NOMO-1 (cell line): ENCODE measurements at regions not wholly inside any gene's neighbourhood (a gene's known extent, or its start where the extent isn't known, plus 50 kb on each side); places are given as distances from the start of the nearest gene placed in this dataset.
"Not testable (repeated sequence)": the region's sequence is repeated elsewhere in the genome, so short reads cannot be mapped to it uniquely, and the experiment has no call there.

Experiments used
- DNase-seq, 2 experiments: peaks; one replicate each; lab custom pipeline; 2025; ENCODE audit not compliant: unreplicated experiment in 2 of 2; lab: John Stamatoyannopoulos, UW

- DNase-seq = no peak
Measured at GRCh38 chr3:13140596-13140995, 67.4 kb upstream of the IQSEC1 start.

GRCh38 chr3:13139471-13140065 lies 66.3 kb upstream of the IQSEC1 start:
- DNase-seq = no peak

GRCh38 chr3:13138833-13139145 lies 65.6 kb upstream of the IQSEC1 start:
- no peak for DNase-seq

GRCh38 chr3:13137941-13138832 lies 65.0 kb upstream of the IQSEC1 start:
- no peak for DNase-seq

GRCh38 chr3:13136848-13137247 lies 63.6 kb upstream of the IQSEC1 start:
- DNase-seq = not testable (repeated sequence)

- DNase-seq = peak; percentile 29 to 30
Measured at GRCh38 chr3:13136426-13136825, 63.2 kb upstream of the IQSEC1 start.

- DNase-seq = no peak
Measured at GRCh38 chr3:13135811-13136321, 62.6 kb upstream of the IQSEC1 start.

GRCh38 chr3:13135251-13135810 lies 62.1 kb upstream of the IQSEC1 start:
- no peak for DNase-seq

GRCh38 chr3:13134879-13135206 lies 61.6 kb upstream of the IQSEC1 start:
- no peak for DNase-seq

GRCh38 chr3:13134166-13134878 lies 61.1 kb upstream of the IQSEC1 start:
- no peak for DNase-seq

- no peak for DNase-seq
Measured at GRCh38 chr3:13133471-13133981, 60.3 kb upstream of the IQSEC1 start.

GRCh38 chr3:13132731-13133410 lies 59.6 kb upstream of the IQSEC1 start:
- DNase-seq = no peak

- no peak for DNase-seq
Measured at GRCh38 chr3:13132281-13132680, 59.1 kb upstream of the IQSEC1 start.

GRCh38 chr3:13130464-13131193 lies 57.4 kb upstream of the IQSEC1 start:
- DNase-seq = no peak

GRCh38 chr3:13125092-13126015 lies 52.1 kb upstream of the IQSEC1 start:
- DNase-seq = no peak

GRCh38 chr3:13124631-13125030 lies 51.4 kb upstream of the IQSEC1 start:
- DNase-seq = no peak

- DNase-seq = no peak
Measured at GRCh38 chr3:13123765-13124164, 50.5 kb upstream of the IQSEC1 start.

- DNase-seq = no peak
Measured at GRCh38 chr3:13123013-13123654, 49.9 kb upstream of the IQSEC1 start.
